ENCODE measurements at regions not wholly inside any gene's neighbourhood (a gene's known extent, or its start where the extent isn't known, plus 50 kb on each side); places are given as distances from the start of the nearest gene placed in this dataset.

GRCh38 chr14:96638041-96638855 lies 136.1 kb downstream of the PAPOLA start:
- intact Hi-C loops (cut with DNase I) = no loop called here
- H3K9me3 ChIP-seq = no peaks in the 10 kb centered on the region
- TF ChIP-seq CTCF (IDR thresholded peaks at IDR 0.05) = no peak
- H3K4me3 ChIP-seq = no peak overlapping the region
- H3K4me1 ChIP-seq = no peaks in the 10 kb centered on the region
- no peak for DNase-seq (ENCODE audit: low spot score in 2 of 2)
- no peaks in the 10 kb centered on the region for H3K36me3 ChIP-seq
- no peaks in the 10 kb centered on the region for H3K27me3 ChIP-seq
- H3K27ac ChIP-seq = no peak overlapping the region

- Histone ChIP-seq H3K27ac (no peak overlapping the region), H3K4me3 (no peak overlapping the region), H3K27me3 (no peaks in the 10 kb centered on the region), H3K4me1 (no peaks in the 10 kb centered on the region), H3K36me3 (no peaks in the 10 kb centered on the region), H3K9me3 (no peaks in the 10 kb centered on the region)
- TF ChIP-seq CTCF (IDR thresholded peaks at IDR 0.05) = no peak
- DNase-seq (ENCODE audit: low spot score in 2 of 2) = no peak
- intact Hi-C loops (cut with DNase I) = no loop called here
These were observed 137.4 kb downstream of the PAPOLA start for GRCh38 chr14:96639550-96639949.

- no peak for TF ChIP-seq CTCF (IDR thresholded peaks at IDR 0.05)
- no peaks in the 10 kb centered on the region for H3K27me3 ChIP-seq
- H3K4me3 ChIP-seq = no peak overlapping the region
- H3K27ac ChIP-seq = no peak overlapping the region
- no peaks in the 10 kb centered on the region for H3K36me3 ChIP-seq
- no peak for DNase-seq (ENCODE audit: low spot score in 2 of 2)
- intact Hi-C loops (cut with DNase I) = no loop called here
- no peaks in the 10 kb centered on the region for H3K4me1 ChIP-seq
- peaks cover 0 to 7% of the 10 kb centered on the region in 2 donors for H3K9me3 ChIP-seq
These were observed 146.5 kb downstream of the PAPOLA start for GRCh38 chr14:96648506-96649326.

GRCh38 chr14:96649327-96649601 lies 147.1 kb downstream of the PAPOLA start:
- Histone ChIP-seq H3K27me3 (no peaks in the 10 kb centered on the region), H3K4me1 (no peaks in the 10 kb centered on the region), H3K36me3 (no peaks in the 10 kb centered on the region), H3K4me3 (no peak overlapping the region), H3K9me3 (peaks cover 0 to 7% of the 10 kb centered on the region in 2 donors), H3K27ac (no peak overlapping the region)
- DNase-seq (ENCODE audit: low spot score in 2 of 2) = no peak
- intact Hi-C loops (cut with DNase I) = no loop called here
- TF ChIP-seq CTCF (IDR thresholded peaks at IDR 0.05) = no peak

- TF ChIP-seq CTCF (IDR thresholded peaks at IDR 0.05) = no peak
- no peak overlapping the region for H3K27ac ChIP-seq
- H3K27me3 ChIP-seq = no peaks in the 10 kb centered on the region
- no peak overlapping the region for H3K4me3 ChIP-seq
- no peak for DNase-seq (ENCODE audit: low spot score in 2 of 2)
- peaks cover 0 to 10% of the 10 kb centered on the region in 2 donors for H3K9me3 ChIP-seq
- H3K36me3 ChIP-seq = no peaks in the 10 kb centered on the region
- intact Hi-C loops (cut with DNase I) = no loop called here
- no peaks in the 10 kb centered on the region for H3K4me1 ChIP-seq
These were observed 143.6 kb upstream of the VRK1 start for GRCh38 chr14:96653597-96653996.

All from ascending aorta (tissue), 2 donors.